Psoas muscle (tissue), 7 donors: ENCODE measurements at regions not wholly inside any gene's neighbourhood (a gene's known extent, or its start where the extent isn't known, plus 50 kb on each side); places are given as distances from the start of the nearest gene placed in this dataset.

Source experiments
- ATAC-seq, 4 donors: fragments of 200-7000 bp; cut with Tn5 transposase; one replicate each; pipeline ENCODE4 v1.9.1; 2020; ENCODE audit warnings: moderate library complexity in 3 of 4, mild to moderate bottlenecking in 2 of 4
- DNase-seq, 2 donors: peaks; one replicate each; pipeline ENCODE4 v3.0.0-alpha.2; 2020
- H3K27ac ChIP-seq: fragments of 200-600 bp; one replicate; pipeline ENCODE4 v1.8.0; 2022
- H3K27me3 ChIP-seq, 3 donors: fragments of 200-600 bp in 1 of 3; one replicate each; pipeline versions ENCODE4 v1.6.1 to v1.8.0; 2013 to 2022; ENCODE audit warnings: low read length in 2 of 3, mild to moderate bottlenecking in 2 of 3, moderate library complexity in 1 of 3; ENCODE audit not compliant: insufficient read depth in 3 of 3
- H3K36me3 ChIP-seq, 2 donors: fragments of 200-600 bp in 1 of 2; one replicate each; pipeline versions ENCODE4 v1.6.1 to v1.8.0; 2013 to 2022; ENCODE audit warnings: low read depth in 1 of 2, mild to moderate bottlenecking in 1 of 2, moderate library complexity in 1 of 2; ENCODE audit not compliant: insufficient read depth in 1 of 2
- H3K4me1 ChIP-seq: fragments of 200-600 bp; one replicate; pipeline ENCODE4 v1.8.0; 2022
- H3K4me3 ChIP-seq: fragments of 200-600 bp; one replicate; pipeline ENCODE4 v1.8.0; 2022; ENCODE audit warnings: mild to moderate bottlenecking
- H3K9me3 ChIP-seq: fragments of 200-600 bp; one replicate; pipeline ENCODE4 v1.8.0; 2022
- CTCF ChIP-seq: fragments of 200-600 bp; IDR thresholded peaks from one replicate; pipeline ENCODE4 v1.8.0; 2022; ENCODE audit warnings: antibody characterized with exemption
- WGBS, 3 donors: extraction: QIAGEN DNeasy Blood & Tissue Kit; methylation state at CpG; one replicate each; pipeline versions ENCODE4 v1.1.6 to v1.1.7; 2013; 5-methylcytosine and 5-hydroxymethylcytosine counted together
- intact Hi-C, 2 donors: fragments of 100-400 bp; cut with DNase I; formaldehyde crosslinking; loops; one replicate each; pipeline versions ENCODE4 v1.11.0 to v1.14.2; 2022
- donor health status: healthy with polysubstance abuse.
- donor health status: DM: no; HTN: no; CAD: no; lungs with moderate emphysema.
- donor health status: Bipolar disorder and iron deficiency.
- donor health status: healthy.
- donor health status: DM: yes; HTN: yes; CAD: no.
- donor health status: DM: no; HTN: no; CAD: no.
- donor health status: DM: yes; HTN: yes; CAD: no.

- no peaks in the 10 kb centered on the region for H3K9me3 ChIP-seq
- no peak for TF ChIP-seq CTCF
- no peaks in the 10 kb centered on the region for H3K27me3 ChIP-seq
- no peak for DNase-seq
- no peak overlapping the region for H3K4me3 ChIP-seq
- no peaks in the 10 kb centered on the region for H3K4me1 ChIP-seq
- intact Hi-C loops, result no loop called here
- H3K27ac ChIP-seq, result no peak overlapping the region
- 57 to 69% (median 68%) methylated on average over 2 of the region's 2 CpGs for WGBS, 3 donors
- no peak for ATAC-seq
- H3K36me3 ChIP-seq, result no peaks in the 10 kb centered on the region
These were observed 783.2 kb upstream of the CDH2 start for GRCh38 chr18:28960146-28960545.

- Histone ChIP-seq H3K4me3 (no peak overlapping the region), H3K9me3 (no peaks in the 10 kb centered on the region), H3K4me1 (no peaks in the 10 kb centered on the region), H3K27me3 (no peaks in the 10 kb centered on the region), H3K36me3 (no peaks in the 10 kb centered on the region), H3K27ac (no peak overlapping the region)
- no peak for ATAC-seq
- TF ChIP-seq CTCF, result no peak
- intact Hi-C loops, result no loop called here
- DNase-seq, result no peak
These were observed 775.4 kb upstream of the CDH2 start for GRCh38 chr18:28952339-28952738.

- ATAC-seq (no peak), DNase-seq (no peak)
- Histone ChIP-seq H3K27ac (no peak overlapping the region), H3K36me3 (no peaks in the 10 kb centered on the region), H3K4me3 (no peak overlapping the region), H3K9me3 (no peaks in the 10 kb centered on the region), H3K27me3 (no peaks in the 10 kb centered on the region), H3K4me1 (no peaks in the 10 kb centered on the region)
- intact Hi-C loops, result no loop called here
- 44 to 54% (median 46%) methylated on average over 1 of the region's 1 CpG for whole genome bisulfite sequencing, 3 donors
- TF ChIP-seq CTCF, result no peak
These were observed 771.0 kb upstream of the CDH2 start for GRCh38 chr18:28947900-28948299.

- no peak overlapping the region for H3K27ac ChIP-seq
- no peaks in the 10 kb centered on the region for H3K27me3 ChIP-seq
- WGBS, 3 donors, result 59 to 77% (median 62%) methylated on average over 1 of the region's 1 CpG
- no peak for TF ChIP-seq CTCF
- no peaks in the 10 kb centered on the region for H3K4me1 ChIP-seq
- no peak for DNase-seq
- H3K9me3 ChIP-seq, result no peaks in the 10 kb centered on the region
- intact Hi-C loops, result no loop called here
- no peak for ATAC-seq
- H3K36me3 ChIP-seq, result no peaks in the 10 kb centered on the region
- H3K4me3 ChIP-seq, result no peak overlapping the region
These were observed 769.5 kb upstream of the CDH2 start for GRCh38 chr18:28946471-28946870.

GRCh38 chr18:28922936-28923335 is 746.0 kb upstream of the CDH2 start:
- Histone ChIP-seq H3K27me3 (no peaks in the 10 kb centered on the region), H3K9me3 (no peaks in the 10 kb centered on the region), H3K27ac (no peak overlapping the region), H3K36me3 (no peaks in the 10 kb centered on the region), H3K4me1 (no peaks in the 10 kb centered on the region), H3K4me3 (no peak overlapping the region)
- DNase-seq (no peak), ATAC-seq (no peak)
- 71 to 84% (median 82%) methylated on average over 2 of the region's 2 CpGs for WGBS, 3 donors
- TF ChIP-seq CTCF, result no peak
- intact Hi-C loops, result no loop called here
